ENCODE measurements at regions not wholly inside any gene's neighbourhood (a gene's known extent, or its start where the extent isn't known, plus 50 kb on each side); places are given as distances from the start of the nearest gene placed in this dataset.

- TF ChIP-seq CTCF (IDR thresholded peaks at IDR 0.05), result no peak
- TF ChIP-seq POLR2A (IDR thresholded peaks at IDR 0.05), result no peak
These were observed 114.5 kb downstream of the CRYAA start for GRCh38 chr21:43283136-43283924.

All from uterus (tissue), 2 donors.